DMS153 treated with DMSO at 0.1 percent for 48 hours (cell line): ENCODE measurements at regions not wholly inside any gene's neighbourhood (a gene's known extent, or its start where the extent isn't known, plus 50 kb on each side); places are given as distances from the start of the nearest gene placed in this dataset.
"Not testable (repeated sequence)": the region's sequence is repeated elsewhere in the genome, so short reads cannot be mapped to it uniquely, and the experiment has no call there.

ENCODE experiments used
- DNase-seq: peaks from one replicate; lab custom pipeline; 2025; ENCODE audit not compliant: unreplicated experiment; lab: John Stamatoyannopoulos, UW

- DNase-seq, result peak; percentile 25
Measured at GRCh38 chr13:44300895-44301638, 72.6 kb upstream of the SERP2 start.

GRCh38 chr13:44301639-44302015 lies 72.0 kb upstream of the SERP2 start:
- DNase-seq, result no peak

GRCh38 chr13:44302233-44302632 lies 71.4 kb upstream of the SERP2 start:
- no peak for DNase-seq

DNA sequence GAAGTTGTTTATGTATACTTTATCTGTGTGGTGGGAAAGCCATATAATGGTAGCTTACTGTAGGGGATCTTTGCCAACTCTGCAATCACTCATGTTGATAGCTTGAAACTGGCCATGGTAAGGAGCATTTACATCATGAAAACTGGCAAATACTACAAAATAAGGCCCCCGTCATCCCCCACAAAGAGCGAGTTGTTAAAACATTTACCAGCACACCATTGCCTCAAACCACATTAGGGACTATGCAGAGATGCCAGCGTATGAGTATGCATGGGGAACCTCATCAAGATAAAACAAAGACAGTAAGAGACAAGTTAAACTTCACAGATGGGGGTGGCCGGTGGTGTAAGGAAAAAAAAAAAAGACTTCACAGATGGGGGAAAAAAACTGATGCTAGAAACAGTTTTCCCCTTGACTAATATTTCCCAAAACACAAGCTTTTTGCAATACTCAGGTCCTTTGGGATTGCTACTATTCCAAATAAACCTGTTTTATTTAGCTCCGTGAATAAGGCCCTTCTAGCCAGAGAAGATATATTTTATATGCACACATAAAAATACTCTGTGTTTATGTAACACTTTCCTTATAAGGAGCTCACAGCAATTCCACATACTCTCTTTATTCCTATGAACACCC lies 70.6 kb upstream of the SERP2 start:
- no peak for DNase-seq

- DNase-seq, result no peak
Measured at GRCh38 chr13:44303681-44304432, 69.8 kb upstream of the SERP2 start.

GRCh38 chr13:44304433-44304725 lies 69.2 kb upstream of the SERP2 start:
- DNase-seq, result no peak

- DNase-seq, result no peak
Measured at GRCh38 chr13:44305286-44305685, 68.3 kb upstream of the SERP2 start.

DNA sequence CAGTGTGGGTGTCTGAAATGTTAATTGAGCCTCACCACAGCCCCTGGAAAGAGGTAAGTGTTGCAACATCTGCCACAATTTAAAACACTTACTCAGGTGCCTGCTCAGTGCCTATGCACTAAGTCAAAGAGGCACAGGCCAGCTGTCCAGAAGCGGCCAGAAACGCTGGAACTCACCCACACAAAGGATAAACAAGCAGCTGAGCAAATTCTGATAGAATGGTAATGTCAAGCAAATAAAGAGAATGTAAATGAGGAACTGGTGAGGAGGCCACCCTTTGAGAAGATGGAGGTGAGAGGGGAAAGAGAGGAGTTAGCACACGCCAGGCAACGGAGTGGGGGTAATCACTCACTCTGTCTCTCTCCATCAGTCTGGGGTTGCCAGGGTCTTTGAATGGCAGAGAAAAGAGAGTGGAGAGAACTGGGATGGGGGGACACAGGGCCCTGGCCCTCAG lies 67.7 kb upstream of the SERP2 start:
- peak; percentile 38 for DNase-seq

- peak; percentile 47 for DNase-seq
Measured at GRCh38 chr13:44306371-44307192, 67.0 kb upstream of the SERP2 start.

DNA sequence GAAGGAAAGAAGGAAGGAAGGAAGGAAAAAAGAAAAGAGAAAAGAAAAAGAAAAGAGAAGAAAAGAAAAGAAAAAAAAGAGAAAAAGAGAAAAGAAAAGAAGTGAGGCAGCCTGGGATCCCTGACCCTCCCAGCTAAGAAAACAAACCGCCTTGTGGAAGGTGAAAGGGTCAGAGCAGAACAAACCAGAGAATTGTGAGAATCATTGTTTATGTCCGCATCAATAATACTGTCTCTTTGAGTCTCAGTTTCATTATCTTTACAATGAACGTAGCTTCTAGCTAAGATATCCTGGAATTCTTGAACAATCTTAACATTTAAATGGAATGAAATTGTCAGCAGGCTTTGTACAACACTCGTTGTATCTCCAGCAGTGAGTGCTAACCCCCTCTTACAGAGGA lies 66.4 kb upstream of the SERP2 start:
- no peak for DNase-seq

DNA sequence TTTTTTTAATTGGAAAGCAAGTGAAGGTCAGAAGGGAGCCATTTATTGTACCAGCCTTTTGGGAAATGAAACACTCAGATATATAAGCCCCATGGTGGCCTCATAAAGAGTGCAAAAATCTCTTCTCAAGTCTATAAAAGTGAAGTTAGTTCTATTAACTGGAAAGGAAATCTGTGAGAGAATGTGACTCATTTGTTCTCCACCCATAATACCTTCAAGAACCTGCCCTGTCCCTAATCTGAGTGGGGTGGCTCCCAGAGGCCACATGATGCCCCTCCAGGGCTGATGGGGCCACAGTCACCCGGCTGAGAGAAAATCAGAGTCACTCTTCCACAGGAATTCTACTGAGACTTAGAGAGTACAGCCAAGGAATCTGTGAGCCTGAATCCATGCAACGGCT lies 65.8 kb upstream of the SERP2 start:
- no peak for DNase-seq

GRCh38 chr13:44308352-44308751 lies 65.3 kb upstream of the SERP2 start:
- no peak for DNase-seq

GRCh38 chr13:44309794-44310757 lies 63.5 kb upstream of the SERP2 start:
- DNase-seq, result no peak

- DNase-seq, result no peak
Measured at GRCh38 chr13:44311011-44311780, 62.4 kb upstream of the SERP2 start.

- DNase-seq, result no peak
Measured at GRCh38 chr13:44312131-44312530, 61.5 kb upstream of the SERP2 start.

DNA sequence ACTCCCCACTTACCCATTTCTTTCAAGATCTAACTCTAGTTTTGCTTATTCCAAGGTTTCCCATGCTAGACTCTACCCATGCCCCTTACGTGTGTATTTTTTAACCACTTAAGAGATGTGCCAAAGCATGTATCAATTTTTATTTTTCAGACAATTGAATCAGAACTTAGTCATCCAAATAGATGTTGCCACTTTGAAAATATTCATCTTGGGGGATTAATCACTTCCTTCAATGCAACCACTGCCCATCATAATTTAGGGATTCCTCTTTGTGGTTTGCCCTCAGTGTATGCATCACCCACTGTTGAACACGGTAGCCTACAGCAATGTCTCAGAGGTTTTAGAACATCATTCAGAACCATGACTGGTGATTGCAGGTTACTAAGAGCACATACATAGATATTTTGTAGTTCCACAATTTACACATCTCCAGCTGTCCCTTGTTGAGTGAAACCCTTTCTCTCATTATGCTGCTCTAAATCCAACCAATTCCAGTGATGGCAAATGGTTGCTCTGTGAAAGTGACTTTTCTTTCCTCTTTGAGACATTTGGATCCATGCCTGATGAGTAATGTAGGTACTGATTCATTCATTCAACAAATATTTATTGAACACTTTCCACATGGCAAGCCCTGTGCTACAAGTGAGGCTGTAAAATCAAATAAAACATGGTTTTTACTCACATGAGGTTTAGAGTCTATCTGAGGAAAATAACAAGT lies 60.6 kb upstream of the SERP2 start:
- DNase-seq, result no peak

DNA sequence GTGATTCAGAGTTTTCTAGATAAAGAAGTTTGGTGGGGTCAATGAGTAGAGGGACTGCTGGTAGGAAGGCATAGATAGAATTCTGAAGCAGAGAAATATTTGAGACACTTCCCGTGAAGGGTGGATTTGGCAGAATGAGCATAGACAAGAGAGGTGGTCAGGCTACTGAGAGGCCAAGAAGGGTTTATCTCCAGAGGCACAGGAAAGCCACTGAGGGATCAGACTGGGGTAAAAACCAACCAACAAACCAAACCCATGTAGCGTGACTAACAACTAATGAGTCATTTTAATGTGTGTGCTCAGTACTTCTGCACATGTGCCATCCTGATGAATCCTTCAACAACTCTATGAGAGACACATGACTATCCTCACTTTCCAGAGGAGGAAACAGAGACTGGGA lies 60.0 kb upstream of the SERP2 start:
- no peak for DNase-seq

DNA sequence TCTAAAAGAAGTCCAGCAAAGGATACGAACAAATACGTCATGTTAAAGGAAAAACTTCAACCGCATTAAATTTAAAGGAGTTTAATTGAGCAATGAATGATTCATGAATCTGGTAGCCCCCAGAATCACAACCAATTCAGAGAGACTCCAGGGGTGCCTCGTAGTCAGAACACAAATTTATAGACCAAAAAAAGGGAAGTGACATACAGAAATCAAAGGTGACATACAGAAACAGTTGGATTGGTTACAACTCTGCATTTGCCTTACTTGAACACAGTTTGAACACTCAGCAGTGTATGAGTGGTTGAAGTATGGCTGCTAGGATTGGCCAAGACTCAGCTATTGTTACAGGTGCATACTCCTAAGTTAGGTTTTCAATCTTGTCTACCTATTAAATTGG lies 59.5 kb upstream of the SERP2 start:
- not testable (repeated sequence) for DNase-seq

DNA sequence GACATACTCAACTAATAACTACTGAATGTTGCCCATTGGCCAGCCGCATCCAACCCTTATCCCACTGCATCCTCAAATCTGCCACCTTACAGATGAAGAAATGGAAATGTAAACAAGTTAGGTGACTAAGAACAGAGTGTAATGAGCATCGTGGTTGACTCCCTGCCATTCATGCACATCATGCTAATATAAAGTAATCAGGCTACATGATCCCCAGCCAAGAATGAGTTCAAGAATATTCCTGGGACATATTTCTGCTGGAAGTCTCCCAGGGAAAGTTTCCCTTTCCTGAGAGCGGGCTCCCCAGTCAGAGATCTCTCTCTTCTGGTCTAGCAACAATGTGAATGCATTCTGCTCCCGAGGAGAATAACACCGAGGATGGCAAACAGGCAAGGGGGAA lies 55.9 kb upstream of the SERP2 start:
- no peak for DNase-seq
